Activated CD4-positive, alpha-beta T cell treated with anti-CD3 and anti-CD28 coated beads for 36 hours (primary cell): ENCODE measurements at regions not wholly inside any gene's neighbourhood (a gene's known extent, or its start where the extent isn't known, plus 50 kb on each side); places are given as distances from the start of the nearest gene placed in this dataset.
"Not testable (repeated sequence)": the region's sequence is repeated elsewhere in the genome, so short reads cannot be mapped to it uniquely, and the experiment has no call there.

Experiments
- ATAC-seq: fragments of 200-7000 bp; cut with Tn5 transposase; one replicate; pipeline ENCODE4 v1.10.0; 2021; ENCODE audit warnings: mild to moderate bottlenecking, moderate library complexity
- CTCF ChIA-PET: fragments of 350-600 bp; sonication (Branson Sonifier 250); formaldehyde crosslinking; loops from one replicate; lab custom pipeline; 2021; ENCODE audit warnings: antibody characterized with exemption; lab: Charles Lee
- POLR2A ChIA-PET: fragments of 350-600 bp; sonication (Branson Sonifier 250); formaldehyde crosslinking; loops from one replicate; lab custom pipeline; 2021; ENCODE audit warnings: antibody characterized with exemption, inconsistent platforms; lab: Charles Lee
- DNase-seq: peaks from one replicate; pipeline ENCODE4 v3.0.0-alpha.2; 2020
- H3K27ac Mint-ChIP-seq: one replicate; pipeline ENCODE4 v1.8.0; 2021; ENCODE audit warnings: mixed read lengths
- H3K27me3 Mint-ChIP-seq: one replicate; pipeline ENCODE4 v1.8.0; 2021; ENCODE audit warnings: mixed read lengths
- H3K36me3 Mint-ChIP-seq: one replicate; pipeline ENCODE4 v1.8.0; 2021; ENCODE audit warnings: low read depth, mixed read lengths
- H3K4me1 Mint-ChIP-seq: one replicate; pipeline ENCODE4 v1.8.0; 2021; ENCODE audit warnings: mixed read lengths
- H3K4me3 Mint-ChIP-seq: one replicate; pipeline ENCODE4 v1.8.0; 2021; ENCODE audit warnings: mild to moderate bottlenecking, moderate library complexity, mixed read lengths
- H3K9me3 Mint-ChIP-seq: one replicate; pipeline ENCODE4 v1.8.0; 2021; ENCODE audit warnings: low read depth, mixed read lengths
- intact Hi-C, 2 experiments: fragments of 100-400 bp; cut with DNase I in 1 of 2; cut with micrococcal nuclease in 1 of 2; formaldehyde crosslinking; loops; one replicate each; pipeline versions ENCODE4 v1.14.2 to v1.15.1; 2022 to 2024; cut with DNase I, micrococcal nuclease

GRCh38 chr7:94706996-94707740 is 51.2 kb upstream of the SGCE start:
- no peak overlapping the region for H3K27ac Mint-ChIP-seq
- DNase-seq = no peak
- no peak overlapping the region for H3K4me3 Mint-ChIP-seq
- no peaks in the 10 kb centered on the region for H3K4me1 Mint-ChIP-seq
- H3K36me3 Mint-ChIP-seq = no peaks in the 10 kb centered on the region
- intact Hi-C loops = no loop called here
- CTCF ChIA-PET = interaction anchor here (1.2 kb wide), 1 partner anchor 272 kb away, joined by 3 read pairs; no protein-coding TSS in a partner anchor
- H3K27me3 Mint-ChIP-seq = peaks cover 3% of the 10 kb centered on the region
- H3K9me3 Mint-ChIP-seq = no peaks in the 10 kb centered on the region
- ATAC-seq = no peak
- POLR2A ChIA-PET = no interaction called here

GRCh38 chr7:94710256-94710655 is 54.3 kb upstream of the SGCE start:
- ChIA-PET CTCF (no interaction called here), POLR2A (no interaction called here)
- Mint-ChIP-seq H3K4me1 (no peaks in the 10 kb centered on the region), H3K27ac (no peak overlapping the region), H3K36me3 (no peaks in the 10 kb centered on the region), H3K4me3 (no peak overlapping the region), H3K9me3 (no peaks in the 10 kb centered on the region), H3K27me3 (peaks cover 3% of the 10 kb centered on the region)
- DNase-seq = no peak
- ATAC-seq = no peak
- intact Hi-C loops = no loop called here

GRCh38 chr7:94722360-94722759 is 66.4 kb upstream of the SGCE start:
- H3K36me3 Mint-ChIP-seq, ATAC-seq, DNase-seq, intact Hi-C loops, H3K9me3 Mint-ChIP-seq, H3K4me3 Mint-ChIP-seq, POLR2A ChIA-PET, CTCF ChIA-PET, H3K4me1 Mint-ChIP-seq, H3K27ac Mint-ChIP-seq: not testable (repeated sequence)
- H3K27me3 Mint-ChIP-seq = peaks cover 11% of the 10 kb centered on the region

GRCh38 chr7:94728893-94729292 is 73.0 kb upstream of the SGCE start:
- H3K4me1 Mint-ChIP-seq, POLR2A ChIA-PET, H3K4me3 Mint-ChIP-seq, H3K27ac Mint-ChIP-seq, intact Hi-C loops, DNase-seq, H3K36me3 Mint-ChIP-seq, ATAC-seq, H3K9me3 Mint-ChIP-seq: not testable (repeated sequence)
- CTCF ChIA-PET = interaction anchor here (0.7 kb wide), 1 partner anchor 102 kb away, joined by 3 read pairs; no protein-coding TSS in a partner anchor
- peaks cover 20% of the 10 kb centered on the region for H3K27me3 Mint-ChIP-seq

GRCh38 chr7:94738071-94738470 is 82.1 kb upstream of the SGCE start:
- ATAC-seq = no peak
- no peak for DNase-seq
- no peaks in the 10 kb centered on the region for H3K27me3 Mint-ChIP-seq
- no peaks in the 10 kb centered on the region for H3K36me3 Mint-ChIP-seq
- no peak overlapping the region for H3K4me3 Mint-ChIP-seq
- no peaks in the 10 kb centered on the region for H3K9me3 Mint-ChIP-seq
- no peak overlapping the region for H3K27ac Mint-ChIP-seq
- CTCF ChIA-PET = interaction anchor here (0.8 kb wide), 1 partner anchor 771 kb away, joined by 3 read pairs; no protein-coding TSS in a partner anchor
- H3K4me1 Mint-ChIP-seq = no peaks in the 10 kb centered on the region
- intact Hi-C loops = no loop called here
- POLR2A ChIA-PET = no interaction called here

- DNase-seq (no peak), ATAC-seq (no peak)
- Mint-ChIP-seq H3K27me3 (no peaks in the 10 kb centered on the region), H3K4me1 (no peaks in the 10 kb centered on the region), H3K9me3 (no peaks in the 10 kb centered on the region), H3K36me3 (no peaks in the 10 kb centered on the region), H3K4me3 (no peak overlapping the region), H3K27ac (no peak overlapping the region)
- CTCF ChIA-PET = no interaction called here
- intact Hi-C loops = no loop called here
- POLR2A ChIA-PET = no interaction called here
Observed at GRCh38 chr7:94739180-94739579, 83.2 kb upstream of the SGCE start.

- ChIA-PET POLR2A (no interaction called here), CTCF (no interaction called here)
- no peak for DNase-seq
- Mint-ChIP-seq H3K4me3 (no peak overlapping the region), H3K27me3 (no peaks in the 10 kb centered on the region), H3K36me3 (no peaks in the 10 kb centered on the region), H3K27ac (no peak overlapping the region), H3K9me3 (no peaks in the 10 kb centered on the region), H3K4me1 (no peaks in the 10 kb centered on the region)
- ATAC-seq = no peak
- intact Hi-C loops = no loop called here
Observed at GRCh38 chr7:94740509-94740908, 84.6 kb upstream of the SGCE start.

GRCh38 chr7:94741179-94741578 is 85.2 kb upstream of the SGCE start:
- ATAC-seq = no peak
- Mint-ChIP-seq H3K4me3 (no peak overlapping the region), H3K27me3 (no peaks in the 10 kb centered on the region), H3K36me3 (no peaks in the 10 kb centered on the region), H3K27ac (no peak overlapping the region), H3K4me1 (no peaks in the 10 kb centered on the region), H3K9me3 (no peaks in the 10 kb centered on the region)
- CTCF ChIA-PET = no interaction called here
- no peak for DNase-seq
- POLR2A ChIA-PET = no interaction called here
- intact Hi-C loops = no loop called here

GRCh38 chr7:94748376-94748775 is 92.4 kb upstream of the SGCE start:
- ATAC-seq (no peak), DNase-seq (no peak)
- Mint-ChIP-seq H3K27me3 (no peaks in the 10 kb centered on the region), H3K9me3 (peaks cover 14% of the 10 kb centered on the region), H3K36me3 (no peaks in the 10 kb centered on the region), H3K4me1 (no peaks in the 10 kb centered on the region), H3K27ac (no peak overlapping the region), H3K4me3 (no peak overlapping the region)
- ChIA-PET POLR2A (no interaction called here), CTCF (interaction anchor here (1.2 kb wide), 1 partner anchor 10 kb away, joined by 4 read pairs; no protein-coding TSS in a partner anchor)
- intact Hi-C loops = no loop called here

GRCh38 chr7:94760446-94761100 is 104.6 kb upstream of the SGCE start:
- H3K4me3 Mint-ChIP-seq = no peak overlapping the region
- DNase-seq (no peak), ATAC-seq (no peak)
- intact Hi-C loops = no loop called here
- POLR2A ChIA-PET = no interaction called here
- H3K9me3 Mint-ChIP-seq = peaks cover 8% of the 10 kb centered on the region
- H3K27ac Mint-ChIP-seq = no peak overlapping the region
- CTCF ChIA-PET = interaction anchor here (0.9 kb wide), 1 partner anchor 9 kb away, joined by 3 read pairs; no protein-coding TSS in a partner anchor
- no peaks in the 10 kb centered on the region for H3K4me1 Mint-ChIP-seq
- H3K27me3 Mint-ChIP-seq = peaks cover 4% of the 10 kb centered on the region
- no peaks in the 10 kb centered on the region for H3K36me3 Mint-ChIP-seq

GRCh38 chr7:94761451-94761850 is 105.5 kb upstream of the SGCE start:
- H3K27ac Mint-ChIP-seq = no peak overlapping the region
- no peaks in the 10 kb centered on the region for H3K36me3 Mint-ChIP-seq
- no peaks in the 10 kb centered on the region for H3K4me1 Mint-ChIP-seq
- ATAC-seq = no peak
- ChIA-PET POLR2A (no interaction called here), CTCF (interaction anchor here (0.6 kb wide), 1 partner anchor 485 kb away, joined by 3 read pairs; no protein-coding TSS in a partner anchor)
- no peak for DNase-seq
- no peak overlapping the region for H3K4me3 Mint-ChIP-seq
- H3K27me3 Mint-ChIP-seq = peaks cover 4% of the 10 kb centered on the region
- intact Hi-C loops = no loop called here
- H3K9me3 Mint-ChIP-seq = peaks cover 2% of the 10 kb centered on the region

- CTCF ChIA-PET = no interaction called here
Observed at GRCh38 chr7:94763268-94763667, 107.3 kb upstream of the SGCE start.

More at GRCh38 chr7:94763268-94763667, 107.3 kb upstream of the SGCE start:
- H3K27ac Mint-ChIP-seq = no peak overlapping the region
- ATAC-seq = no peak
- no peak for DNase-seq
- POLR2A ChIA-PET = no interaction called here
- H3K4me3 Mint-ChIP-seq = no peak overlapping the region
- H3K4me1 Mint-ChIP-seq = no peaks in the 10 kb centered on the region
- intact Hi-C loops = no loop called here
- H3K27me3 Mint-ChIP-seq = no peaks in the 10 kb centered on the region
- H3K36me3 Mint-ChIP-seq = no peaks in the 10 kb centered on the region
- H3K9me3 Mint-ChIP-seq = peaks cover 2% of the 10 kb centered on the region
